ENCODE measurements at regions not wholly inside any gene's neighbourhood (a gene's known extent, or its start where the extent isn't known, plus 50 kb on each side); places are given as distances from the start of the nearest gene placed in this dataset.

GRCh38 chr3:69511361-69511760 lies 125.5 kb upstream of the FRMD4B start:
- no peak for TF ChIP-seq CTCF (IDR thresholded peaks at IDR 0.05)
- no peak for TF ChIP-seq POLR2A (IDR thresholded peaks at IDR 0.05)
